ENCODE measurements at regions not wholly inside any gene's neighbourhood (a gene's known extent, or its start where the extent isn't known, plus 50 kb on each side); places are given as distances from the start of the nearest gene placed in this dataset.
A peak's percentile ranks its signal among the peaks of the same experiment; 100 is the strongest.
"Not testable (repeated sequence)": the region's sequence is repeated elsewhere in the genome, so short reads cannot be mapped to it uniquely, and the experiment has no call there.

DNA sequence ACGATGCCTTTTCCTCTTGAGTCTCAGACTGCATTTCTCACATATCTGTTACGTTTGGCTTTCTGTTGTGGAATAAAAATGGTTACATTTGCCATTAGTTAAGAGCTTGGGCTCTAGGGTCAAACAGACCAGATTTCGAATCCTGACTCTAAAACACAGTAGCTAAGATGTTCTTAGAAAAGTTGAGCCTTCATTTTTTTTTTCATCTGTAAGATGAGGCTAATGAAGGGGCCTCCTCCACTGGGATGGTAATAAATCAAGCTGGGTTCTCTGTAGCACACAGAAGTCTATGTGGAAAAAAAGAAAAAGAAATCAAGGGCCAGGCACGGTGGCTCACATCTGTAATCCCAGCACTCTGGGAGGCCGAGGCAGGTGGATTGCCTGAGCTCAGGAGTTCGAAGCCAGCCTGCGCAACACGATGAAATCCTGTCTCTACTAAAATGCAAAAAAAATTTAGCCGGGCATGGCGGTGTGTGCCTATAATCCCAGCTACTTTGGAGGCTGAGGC is 49.9 kb upstream of the CAPRIN1 start:
- peak; percentile 22 for DNase-seq

DNA sequence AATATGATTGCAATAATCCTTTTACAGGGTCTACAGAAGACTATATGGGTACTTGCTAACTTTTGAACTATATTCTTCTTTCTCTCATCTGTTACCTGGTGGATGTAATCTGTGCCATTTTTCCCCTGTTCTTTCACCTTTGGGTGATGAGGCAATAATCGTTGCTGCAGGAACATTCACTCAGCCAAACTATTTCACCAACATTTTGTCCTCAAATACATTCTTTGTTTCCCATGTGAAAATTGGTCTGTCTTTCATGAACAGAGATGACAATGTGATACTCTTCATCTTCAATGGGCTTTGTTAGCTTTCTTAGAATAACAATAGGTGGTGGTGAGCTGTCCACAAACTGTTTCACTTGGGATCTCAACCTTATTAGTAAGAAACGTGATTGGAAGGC is 52.1 kb upstream of the CAPRIN1 start:
- no peak for DNase-seq

GRCh38 chr11:33997584-33998251 is 53.8 kb upstream of the CAPRIN1 start:
- DNase-seq: no peak

GRCh38 chr11:33996498-33997454 is 54.8 kb upstream of the CAPRIN1 start:
- DNase-seq: peak; percentile 85

DNA sequence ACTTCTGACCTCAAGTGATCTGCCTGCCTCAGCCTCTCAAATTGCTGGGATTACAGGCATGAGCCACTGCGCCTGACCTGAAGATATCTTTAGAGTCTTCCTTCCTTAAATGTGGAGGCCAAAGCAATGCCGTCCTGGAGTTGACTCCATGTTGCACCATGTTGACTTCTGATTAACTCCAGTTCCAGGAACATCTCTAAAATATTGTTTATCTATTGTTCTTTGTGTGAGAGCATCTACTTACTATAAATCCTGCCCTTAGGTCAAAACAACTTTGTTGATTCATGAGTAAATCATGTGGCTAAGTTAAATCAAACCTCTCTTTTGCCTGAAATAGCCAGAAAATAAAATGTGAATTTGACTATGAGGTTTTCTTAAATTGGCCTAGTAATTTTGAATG is 56.6 kb upstream of the CAPRIN1 start:
- DNase-seq: no peak

- not testable (repeated sequence) for DNase-seq
These were observed 60.4 kb upstream of the CAPRIN1 start for GRCh38 chr11:33991136-33991535.

DNA sequence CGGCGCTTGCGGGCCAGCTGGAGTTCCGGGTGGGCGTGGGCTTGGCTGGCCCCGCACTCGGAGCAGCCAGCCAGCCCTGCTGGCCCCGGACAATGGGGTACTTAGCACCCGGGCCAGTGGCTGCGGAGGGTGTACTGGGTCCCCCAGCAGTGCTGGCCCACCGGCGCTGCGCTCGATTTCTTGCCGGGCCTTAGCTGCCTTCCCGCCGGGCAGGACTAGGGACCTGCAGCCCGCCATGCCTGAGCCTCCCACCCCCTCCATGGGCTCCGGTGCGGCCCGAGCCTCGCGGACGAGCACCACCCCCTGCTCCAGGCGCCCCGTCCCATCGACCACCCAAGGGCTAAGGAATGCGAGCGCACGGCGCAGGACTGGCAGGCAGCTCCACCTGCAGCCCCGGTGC is 61.4 kb upstream of the CAPRIN1 start:
- DNase-seq: not testable (repeated sequence)

DNA sequence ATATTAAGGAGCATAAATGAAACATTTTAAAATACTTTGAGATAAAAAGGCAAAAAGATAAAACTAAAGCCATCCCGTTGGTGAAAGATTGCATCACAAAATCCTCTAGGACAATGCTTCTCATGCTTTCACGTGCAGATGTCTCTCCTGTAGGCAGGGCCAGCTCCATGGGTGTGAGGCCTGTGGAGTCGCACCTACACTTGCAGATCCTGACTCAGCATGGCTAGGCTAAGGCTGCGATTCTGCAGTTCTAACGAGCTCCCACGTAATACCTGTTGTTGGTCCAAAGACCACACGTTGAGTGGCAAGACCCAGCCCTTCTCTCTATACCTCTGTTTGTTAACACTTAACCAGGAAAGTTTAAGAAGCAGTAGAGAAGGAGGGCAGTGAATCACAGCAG is 62.1 kb upstream of the CAPRIN1 start:
- DNase-seq: no peak

DNA sequence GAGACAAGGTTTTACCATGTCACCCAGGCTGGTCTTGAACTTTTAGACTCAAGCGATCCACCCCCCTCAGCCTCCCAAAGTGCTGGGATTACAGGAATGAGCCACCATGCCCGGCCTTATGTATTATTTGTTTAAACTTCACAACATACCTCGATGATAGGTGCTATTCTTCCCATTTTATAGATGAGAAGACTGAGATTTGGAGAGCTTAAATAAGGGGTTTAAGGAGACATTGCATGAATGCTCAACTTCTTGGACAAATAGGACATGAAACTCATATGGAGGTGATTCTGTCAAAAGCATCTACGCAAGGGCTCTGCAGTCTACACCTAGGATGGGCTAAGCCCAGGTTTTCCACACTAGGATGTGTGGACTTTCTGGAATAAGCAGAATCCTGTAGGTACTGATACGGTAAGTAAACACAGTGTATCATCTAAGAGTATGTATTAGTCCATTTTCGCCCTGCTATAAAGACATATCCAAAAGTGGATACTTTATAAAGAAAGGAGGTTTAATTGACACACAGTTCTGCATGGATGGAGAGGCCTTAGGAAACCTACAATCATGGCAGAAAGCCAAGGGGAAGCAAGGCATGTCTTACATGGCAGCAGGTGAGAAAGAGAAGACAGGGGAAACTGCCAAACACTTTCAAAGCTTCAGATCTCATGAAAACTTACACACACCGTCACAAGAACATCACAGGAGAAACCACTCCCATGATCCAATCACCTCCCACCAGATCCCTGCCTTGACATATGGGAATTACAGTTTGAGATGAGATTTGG is 62.8 kb upstream of the CAPRIN1 start:
- peak; percentile 23 for DNase-seq

DNA sequence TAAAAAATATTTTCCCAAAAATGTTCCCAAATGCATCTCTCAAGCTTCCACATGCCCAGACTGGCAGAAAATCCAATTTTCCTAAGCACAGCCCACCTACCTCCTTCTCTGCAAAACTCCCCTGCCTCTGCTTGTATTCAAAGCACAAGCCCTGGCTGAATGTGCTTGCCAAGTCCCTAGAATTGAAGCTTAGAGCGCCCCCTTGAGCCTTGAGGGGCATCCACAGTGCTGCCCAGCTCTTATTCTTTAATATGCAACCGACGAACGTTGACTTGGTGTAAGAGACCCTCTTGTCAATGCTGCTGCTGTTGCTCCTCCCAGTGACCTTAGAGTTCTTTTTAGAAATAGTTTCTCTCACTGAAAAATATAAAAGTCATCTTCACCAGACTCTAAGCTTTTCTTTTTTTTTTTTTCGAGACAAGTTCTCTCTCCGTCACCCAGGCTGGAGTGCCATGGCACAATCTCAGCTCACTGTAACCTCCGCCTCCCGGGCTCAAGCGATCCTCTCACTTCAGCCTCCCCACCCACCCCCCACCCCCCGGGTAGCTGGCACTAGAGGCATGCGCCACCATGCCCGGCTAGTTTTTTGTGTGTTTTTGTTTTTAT is 63.5 kb upstream of the CAPRIN1 start:
- DNase-seq: peak; percentile 64

GRCh38 chr11:33987545-33987944 is 64.0 kb upstream of the CAPRIN1 start:
- DNase-seq: no peak

DNA sequence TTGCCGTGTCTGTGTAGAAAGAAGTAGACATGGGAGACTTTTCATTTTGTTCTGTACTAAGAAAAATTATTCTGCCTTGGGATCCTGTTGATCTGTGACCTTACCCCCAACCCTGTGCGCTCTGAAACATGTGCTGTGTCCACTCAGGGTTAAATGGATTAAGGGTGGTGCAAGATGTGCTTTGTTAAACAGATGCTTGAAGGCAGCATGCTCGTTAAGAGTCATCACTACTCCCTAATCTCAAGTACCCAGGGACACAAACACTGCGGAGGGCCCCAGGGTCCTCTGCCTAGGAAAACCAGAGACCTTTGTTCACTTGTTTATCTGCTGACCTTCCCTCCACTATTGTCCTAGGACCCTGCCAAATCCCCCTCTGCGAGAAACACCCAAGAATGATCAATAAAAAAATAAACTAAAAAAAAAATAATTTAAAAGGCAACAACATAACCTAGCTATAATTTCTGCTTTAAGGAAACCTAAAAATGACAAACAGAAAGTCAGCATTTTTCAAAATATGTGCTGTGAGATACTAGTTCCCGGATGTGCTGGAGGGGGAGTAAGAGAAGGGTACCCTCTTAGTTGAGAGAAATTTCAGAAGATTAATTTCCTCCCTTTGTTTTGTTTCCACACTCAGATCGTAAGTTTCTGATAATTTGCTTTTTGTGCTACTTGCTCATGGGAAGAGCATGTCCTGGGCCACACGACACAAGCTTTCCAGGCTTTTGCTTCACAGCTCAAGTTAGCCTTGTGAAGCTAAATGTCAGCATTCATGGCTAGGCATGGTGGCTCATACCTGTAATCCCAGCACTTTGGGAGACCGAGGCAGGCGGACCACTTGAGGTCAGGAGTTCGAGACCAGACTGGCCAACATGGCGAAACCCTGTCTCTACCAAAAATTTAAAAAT is 64.7 kb upstream of the CAPRIN1 start:
- DNase-seq: not testable (repeated sequence)

DNA sequence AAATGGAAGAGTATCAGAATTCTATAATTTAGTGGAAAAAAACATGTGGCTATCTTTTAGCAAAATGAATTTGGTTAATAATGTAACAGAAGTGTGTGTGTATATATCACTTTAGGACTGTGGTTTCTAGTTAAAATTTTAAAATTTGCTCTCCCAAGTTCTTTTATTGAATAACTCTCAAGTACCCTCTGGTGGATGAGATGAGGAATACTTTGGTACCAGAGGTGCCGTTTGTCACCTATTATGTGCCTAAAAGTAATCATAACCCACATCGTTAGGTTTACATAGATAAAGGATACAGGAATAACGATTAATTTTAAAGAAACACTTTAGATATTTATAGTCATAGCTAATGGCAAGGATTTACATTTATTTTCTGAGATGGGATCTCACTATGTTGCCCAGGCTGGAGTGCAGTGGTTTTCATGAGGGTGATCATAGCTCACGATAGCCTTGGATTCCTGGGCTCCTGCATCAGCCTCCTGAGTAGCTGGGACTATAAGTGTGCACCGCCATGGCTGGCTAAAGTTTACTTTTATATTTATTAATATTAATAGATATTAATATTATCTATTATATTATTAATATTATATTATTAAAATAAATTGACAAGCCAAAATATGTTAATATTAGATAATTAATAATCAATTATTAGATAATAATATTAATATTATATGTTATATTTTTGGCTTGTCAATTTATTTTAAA is 66.7 kb upstream of the CAPRIN1 start:
- DNase-seq: no peak

GRCh38 chr11:33982661-33983060 is 68.9 kb upstream of the CAPRIN1 start:
- DNase-seq: no peak

DNA sequence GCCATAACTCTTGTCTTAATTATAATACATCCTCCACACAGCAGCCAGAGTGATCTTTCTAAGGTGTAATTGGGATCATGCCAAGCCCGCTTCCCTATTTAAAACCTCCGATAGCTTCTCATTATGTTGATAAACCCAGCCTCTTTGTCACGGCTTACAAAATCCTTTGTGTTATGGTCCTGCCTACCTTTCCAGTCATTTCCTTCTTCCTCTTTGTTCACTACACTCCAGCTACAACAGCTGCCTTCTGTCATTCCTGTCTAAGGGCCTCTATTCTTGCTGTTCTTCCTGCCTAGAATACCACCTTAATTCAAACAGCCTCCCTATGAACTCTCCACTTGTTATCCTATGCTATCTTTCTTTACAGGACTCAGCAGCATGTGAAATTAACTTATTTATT is 70.6 kb upstream of the CAPRIN1 start:
- DNase-seq: no peak

DNA sequence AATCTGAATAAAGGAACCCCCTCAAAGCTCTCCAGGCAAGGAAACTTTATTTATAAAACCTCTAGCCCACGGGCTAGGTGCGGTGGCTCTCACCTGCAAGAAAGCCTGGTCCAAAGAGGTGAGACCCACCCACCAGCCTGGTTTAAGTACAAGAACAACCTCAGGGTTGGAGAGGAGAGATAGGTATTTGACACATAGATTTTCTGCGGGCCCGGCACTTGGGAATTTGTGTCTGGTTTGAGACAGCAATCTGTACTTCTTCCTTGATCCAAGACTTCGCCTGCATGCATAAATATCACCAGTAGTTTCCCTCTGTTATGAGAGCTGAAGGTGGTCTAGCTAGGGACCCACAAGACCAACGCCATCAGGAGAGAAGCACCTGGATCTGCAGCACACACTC is 73.2 kb upstream of the CAPRIN1 start:
- DNase-seq: no peak

GRCh38 chr11:33977676-33978075 is 73.9 kb upstream of the CAPRIN1 start:
- no peak for DNase-seq

GRCh38 chr11:33976495-33977199 is 74.9 kb upstream of the CAPRIN1 start:
- DNase-seq: no peak

DNA sequence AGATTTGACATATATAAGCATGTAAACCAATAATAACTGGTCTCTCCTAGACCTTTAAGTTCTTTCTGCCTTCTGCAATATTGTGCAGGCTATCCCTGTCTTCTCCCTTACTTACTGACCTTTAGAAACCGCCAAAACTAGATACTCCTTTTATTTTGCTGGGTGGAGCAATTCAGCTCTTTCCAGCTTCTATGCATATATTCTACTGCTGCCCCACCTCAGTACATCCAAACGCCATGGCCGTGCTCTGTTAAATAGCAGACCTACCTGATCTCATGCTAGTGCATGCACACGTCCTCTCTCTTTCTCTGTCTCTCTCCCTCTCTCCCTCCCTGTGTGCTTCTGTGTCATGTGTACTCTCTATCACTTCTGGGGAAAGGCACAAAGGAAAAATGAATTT is 76.7 kb upstream of the CAPRIN1 start:
- DNase-seq: no peak

DNA sequence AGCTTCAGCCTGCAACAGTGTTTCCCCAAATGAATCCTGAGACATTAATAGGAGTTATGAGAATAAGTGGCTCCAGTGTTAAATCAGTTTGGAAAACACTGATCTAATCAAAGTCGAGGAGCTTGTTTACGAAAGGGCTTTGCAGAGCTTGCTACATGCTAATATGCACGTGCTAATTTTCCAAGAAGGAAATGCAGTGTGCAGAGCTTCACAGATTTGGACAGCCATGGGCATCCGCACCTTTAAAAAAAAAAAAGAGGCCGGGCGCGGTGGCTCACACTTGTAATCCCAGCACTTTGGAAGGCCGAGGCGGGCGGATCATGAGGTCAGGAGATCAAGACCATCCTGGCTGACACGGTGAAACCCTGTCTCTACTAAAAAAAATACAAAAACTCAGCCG is 79.7 kb upstream of the LMO2 start:
- not testable (repeated sequence) for DNase-seq
